SU-DHL-6 (cell line): ENCODE measurements at regions not wholly inside any gene's neighbourhood (a gene's known extent, or its start where the extent isn't known, plus 50 kb on each side); places are given as distances from the start of the nearest gene placed in this dataset.

Experiments
- CTCF ChIP-seq: fragments of 200-600 bp; sonication (generic); IDR thresholded peaks from one replicate; pipeline ENCODE4 v1.5.1; 2017; ENCODE audit warnings: antibody characterized with exemption, mild to moderate bottlenecking, low read length, moderate library complexity; ENCODE audit not compliant: insufficient read depth, poor library complexity, severe bottlenecking
- EZH2phosphoT487 ChIP-seq: fragments of 200-600 bp; sonication (generic), shearing (Covaris generic); conservative IDR thresholded peaks from 2 replicates; pipeline ENCODE4 v1.6.1; 2018; ENCODE audit warnings: mild to moderate bottlenecking, antibody characterized with exemption, low read length, moderate library complexity, mixed read lengths

GRCh38 chr19:28471731-28472510, 741.0 kb downstream of the UQCRFS1 start:
- TF ChIP-seq CTCF (no peak), EZH2phosphoT487 (no peak)
